ENCODE measurements at regions not wholly inside any gene's neighbourhood (a gene's known extent, or its start where the extent isn't known, plus 50 kb on each side); places are given as distances from the start of the nearest gene placed in this dataset.

DNA sequence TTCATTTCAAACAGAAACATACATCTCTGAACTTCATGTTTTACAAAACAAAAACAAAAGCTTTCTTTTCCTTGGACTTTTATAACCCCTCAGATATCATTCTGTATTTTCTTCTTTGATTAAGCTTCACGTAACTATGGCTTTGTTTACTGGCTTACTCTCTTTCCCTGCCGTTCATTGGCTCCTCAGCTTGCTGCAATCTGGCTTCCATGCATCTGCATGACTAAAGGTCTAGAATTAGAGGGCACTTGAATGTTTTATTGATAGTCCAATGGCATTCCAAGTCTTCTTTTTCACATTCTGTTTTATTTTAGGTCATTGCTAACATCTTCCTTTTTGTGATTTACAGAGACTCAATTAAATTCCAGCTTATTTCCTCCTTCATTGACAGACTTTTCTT is 487.6 kb downstream of the GRXCR1 start:
- Histone ChIP-seq H3K27ac (ENCODE audit: low read length) (no peak overlapping the region), H3K9me3 (ENCODE audit: insufficient read depth, low read depth, low read length) (no peaks in the 10 kb centered on the region), H3K4me3 (ENCODE audit: low read length) (no peak overlapping the region)

DNA sequence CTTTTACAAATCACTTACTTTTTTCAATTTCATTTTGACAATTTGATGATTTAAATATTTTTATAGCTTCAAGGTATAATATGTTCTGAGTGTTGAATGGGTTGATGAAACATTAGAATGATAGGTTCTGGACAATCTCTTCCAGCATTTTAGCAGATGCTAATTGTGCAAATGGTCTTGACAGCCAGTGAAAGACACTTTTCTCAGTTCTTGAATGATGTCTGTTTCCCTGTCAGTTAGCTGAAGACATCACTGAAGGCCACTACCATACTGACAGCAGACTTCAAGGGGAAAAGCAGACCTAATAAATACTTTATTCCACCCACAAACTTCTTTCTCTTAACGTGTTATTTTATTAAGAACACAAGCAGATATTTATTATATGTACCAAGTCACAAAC is 498.6 kb downstream of the GRXCR1 start:
- H3K27ac ChIP-seq (ENCODE audit: low read length), result no peak overlapping the region
- no peak overlapping the region for H3K4me3 ChIP-seq (ENCODE audit: low read length)
- no peak overlapping the region for H3K9ac ChIP-seq (ENCODE audit: low read depth, low read length)

More for the DNA sequence above, 487.6 kb downstream of the GRXCR1 start:
- Histone ChIP-seq H3K36me3 (ENCODE audit: insufficient read depth, low read depth, low read length) (no peaks in the 10 kb centered on the region), H3K4me1 (ENCODE audit: insufficient read depth, low read length) (no peaks in the 10 kb centered on the region; the same call in 1 of the 2 replicates), H3K27me3 (ENCODE audit: insufficient read depth, low read length) (no peaks in the 10 kb centered on the region), H3K9ac (ENCODE audit: low read depth, low read length) (no peak overlapping the region)

DNA sequence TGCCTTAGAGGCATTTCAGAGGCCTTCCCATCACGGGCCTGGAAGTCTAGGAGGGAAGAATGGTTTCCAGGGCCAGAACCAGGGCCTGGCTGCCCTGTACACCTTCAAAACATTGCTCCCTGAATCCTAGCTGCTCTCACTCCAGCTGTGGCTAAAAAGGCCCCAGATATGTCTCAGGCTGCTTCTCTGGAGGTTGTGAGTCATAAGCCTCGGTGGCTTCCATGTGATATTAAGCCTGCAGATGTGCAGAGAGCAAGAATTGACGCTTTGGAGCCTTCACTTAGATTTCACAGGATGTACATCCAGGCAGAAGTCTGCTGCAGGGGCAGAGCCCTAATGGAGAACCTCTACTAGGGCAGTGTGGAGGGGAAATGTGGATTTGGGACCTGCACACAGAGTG is 502.5 kb downstream of the GRXCR1 start:
- H3K4me1 ChIP-seq (ENCODE audit: insufficient read depth, low read length), result no peaks in the 10 kb centered on the region
- H3K9me3 ChIP-seq (ENCODE audit: insufficient read depth, low read depth, low read length), result no peaks in the 10 kb centered on the region
- H3K27ac ChIP-seq (ENCODE audit: low read length), result no peak overlapping the region
- H3K4me3 ChIP-seq (ENCODE audit: low read length), result no peak overlapping the region
- H3K9ac ChIP-seq (ENCODE audit: low read depth, low read length), result no peak overlapping the region
- no peaks in the 10 kb centered on the region for H3K27me3 ChIP-seq (ENCODE audit: insufficient read depth, low read length)
- H3K36me3 ChIP-seq (ENCODE audit: insufficient read depth, low read depth, low read length), result no peaks in the 10 kb centered on the region

More for the DNA sequence above, 498.6 kb downstream of the GRXCR1 start:
- no peaks in the 10 kb centered on the region for H3K27me3 ChIP-seq (ENCODE audit: insufficient read depth, low read length)
- no peaks in the 10 kb centered on the region for H3K9me3 ChIP-seq (ENCODE audit: insufficient read depth, low read depth, low read length)
- no peaks in the 10 kb centered on the region for H3K4me1 ChIP-seq (ENCODE audit: insufficient read depth, low read length)
- H3K36me3 ChIP-seq (ENCODE audit: insufficient read depth, low read depth, low read length), result no peaks in the 10 kb centered on the region

DNA sequence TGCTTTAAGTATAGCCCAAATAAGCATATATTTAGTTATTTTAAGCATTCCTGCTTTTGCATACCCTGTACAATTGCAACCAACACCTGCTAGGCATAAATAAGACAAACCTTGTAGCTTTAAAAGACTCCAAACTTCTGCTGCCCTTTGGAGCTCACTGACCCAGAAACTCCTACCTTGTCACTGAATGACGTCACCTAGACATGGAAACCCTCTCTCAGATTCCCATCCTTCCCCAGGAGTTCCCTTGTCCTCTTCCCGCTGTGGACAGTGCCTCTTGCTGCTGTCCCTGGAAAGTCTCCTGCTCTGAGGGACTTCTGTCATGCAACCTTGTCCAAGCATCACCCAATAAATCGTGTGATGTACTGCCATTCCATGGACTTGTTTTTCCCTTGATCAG is 507.2 kb downstream of the GRXCR1 start:
- Histone ChIP-seq H3K27me3 (ENCODE audit: insufficient read depth, low read length) (no peaks in the 10 kb centered on the region), H3K27ac (ENCODE audit: low read length) (no peak overlapping the region), H3K4me3 (ENCODE audit: low read length) (no peak overlapping the region), H3K4me1 (ENCODE audit: insufficient read depth, low read length) (no peaks in the 10 kb centered on the region), H3K36me3 (ENCODE audit: insufficient read depth, low read depth, low read length) (no peaks in the 10 kb centered on the region), H3K9me3 (ENCODE audit: insufficient read depth, low read depth, low read length) (no peaks in the 10 kb centered on the region), H3K9ac (ENCODE audit: low read depth, low read length) (no peak overlapping the region)

DNA sequence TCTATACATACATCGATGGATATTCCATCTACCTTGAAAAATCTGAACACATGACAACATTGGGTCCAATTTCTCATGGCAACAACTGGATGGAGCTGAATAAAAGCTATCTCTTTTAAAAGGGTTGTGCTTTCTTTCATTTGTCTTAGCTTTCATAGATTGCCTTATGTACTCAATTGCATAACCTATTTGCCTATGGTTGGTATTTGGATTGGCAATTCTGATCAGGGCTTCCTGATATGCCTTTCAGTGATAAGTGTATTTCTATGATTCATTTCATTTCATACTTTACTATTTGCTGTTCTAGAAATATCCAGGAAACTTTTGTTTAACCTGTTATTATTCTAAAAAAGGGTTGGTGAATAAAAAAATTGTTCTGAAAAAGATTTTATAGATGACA is 509.9 kb downstream of the GRXCR1 start:
- no peak overlapping the region for H3K4me3 ChIP-seq (ENCODE audit: low read length)
- H3K9me3 ChIP-seq (ENCODE audit: insufficient read depth, low read depth, low read length), result peaks cover 14% of the 10 kb centered on the region
- H3K27me3 ChIP-seq (ENCODE audit: insufficient read depth, low read length), result no peaks in the 10 kb centered on the region
- no peak overlapping the region for H3K27ac ChIP-seq (ENCODE audit: low read length)
- H3K4me1 ChIP-seq (ENCODE audit: insufficient read depth, low read length), result no peaks in the 10 kb centered on the region
- H3K36me3 ChIP-seq (ENCODE audit: insufficient read depth, low read depth, low read length), result no peaks in the 10 kb centered on the region
- H3K9ac ChIP-seq (ENCODE audit: low read depth, low read length), result no peak overlapping the region

DNA sequence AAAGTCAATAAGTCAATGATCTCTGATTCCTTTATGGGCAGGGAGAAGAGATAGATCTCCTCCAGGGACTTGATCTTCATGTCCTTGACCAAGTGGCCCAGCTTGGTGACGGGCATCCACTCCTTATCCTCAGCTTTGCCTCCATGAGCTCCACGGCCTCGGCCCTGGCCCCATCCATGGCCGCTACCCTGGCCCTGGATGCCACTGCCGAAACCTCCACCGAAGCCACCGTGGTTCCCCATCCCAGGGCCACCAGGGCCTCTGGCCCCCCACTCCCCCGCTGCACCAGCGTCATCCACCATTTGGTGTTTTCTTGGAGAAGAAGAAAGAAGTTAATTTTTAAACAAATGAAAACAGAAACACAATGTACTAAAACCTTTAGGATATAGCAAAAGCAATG is 518.1 kb downstream of the GRXCR1 start:
- H3K27ac ChIP-seq (ENCODE audit: low read length), result no peak overlapping the region
- no peaks in the 10 kb centered on the region for H3K4me1 ChIP-seq (ENCODE audit: insufficient read depth, low read length)
- no peaks in the 10 kb centered on the region for H3K36me3 ChIP-seq (ENCODE audit: insufficient read depth, low read depth, low read length)
- H3K9me3 ChIP-seq (ENCODE audit: insufficient read depth, low read depth, low read length), result peaks cover 25% of the 10 kb centered on the region
- no peaks in the 10 kb centered on the region for H3K27me3 ChIP-seq (ENCODE audit: insufficient read depth, low read length)
- no peak overlapping the region for H3K4me3 ChIP-seq (ENCODE audit: low read length)
- H3K9ac ChIP-seq (ENCODE audit: low read depth, low read length), result no peak overlapping the region

DNA sequence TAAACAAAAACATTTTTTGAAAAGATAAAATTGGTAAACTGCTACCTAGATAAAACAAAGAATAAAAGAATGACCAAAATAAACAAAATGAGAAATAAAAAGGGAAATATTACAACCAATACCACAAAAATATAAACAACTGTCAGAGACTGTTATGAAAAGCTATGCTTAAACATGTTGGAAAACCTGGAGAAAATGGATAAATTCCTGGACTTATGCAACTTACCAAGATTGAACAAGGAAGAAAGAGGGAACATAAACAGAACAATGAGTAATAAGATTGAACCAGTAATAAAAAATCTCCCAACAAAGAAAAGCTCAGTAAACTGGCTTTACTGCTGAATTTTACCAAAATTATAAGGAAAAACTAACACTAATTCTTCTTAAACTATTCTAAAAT is 518.7 kb downstream of the GRXCR1 start:
- Histone ChIP-seq H3K27me3 (ENCODE audit: insufficient read depth, low read length) (no peaks in the 10 kb centered on the region), H3K4me3 (ENCODE audit: low read length) (no peak overlapping the region), H3K36me3 (ENCODE audit: insufficient read depth, low read depth, low read length) (no peaks in the 10 kb centered on the region), H3K9me3 (ENCODE audit: insufficient read depth, low read depth, low read length) (peaks cover 22% of the 10 kb centered on the region), H3K27ac (ENCODE audit: low read length) (no peak overlapping the region), H3K4me1 (ENCODE audit: insufficient read depth, low read length) (no peaks in the 10 kb centered on the region), H3K9ac (ENCODE audit: low read depth, low read length) (no peak overlapping the region)

DNA sequence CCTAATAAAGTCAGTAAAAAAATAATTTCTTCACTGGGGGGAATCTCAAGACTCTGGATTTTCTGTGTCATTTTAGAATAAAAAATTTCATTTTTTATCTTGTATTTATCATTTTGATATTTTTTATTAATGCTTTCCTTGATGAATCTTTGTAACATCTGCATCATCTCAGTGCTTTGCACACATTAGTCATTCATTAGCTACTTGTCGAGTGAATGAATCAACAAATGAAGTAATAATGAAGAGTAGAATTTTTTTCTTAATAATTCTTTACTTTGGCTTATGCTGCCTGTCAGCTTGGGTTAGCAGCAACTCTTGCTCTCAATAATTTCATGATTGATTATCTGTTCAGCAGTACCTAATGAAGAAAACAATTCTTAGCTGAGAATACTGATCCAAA is 530.8 kb downstream of the GRXCR1 start:
- Histone ChIP-seq H3K27me3 (ENCODE audit: insufficient read depth, low read length) (no peaks in the 10 kb centered on the region), H3K4me1 (ENCODE audit: insufficient read depth, low read length) (no peaks in the 10 kb centered on the region), H3K9ac (ENCODE audit: low read depth, low read length) (no peak overlapping the region), H3K4me3 (ENCODE audit: low read length) (no peak overlapping the region), H3K36me3 (ENCODE audit: insufficient read depth, low read depth, low read length) (no peaks in the 10 kb centered on the region), H3K9me3 (ENCODE audit: insufficient read depth, low read depth, low read length) (0 out of 2 replicates have a peak, but pooled peaks cover under 1% of the 10 kb centered on the region), H3K27ac (ENCODE audit: low read length) (no peak overlapping the region)

DNA sequence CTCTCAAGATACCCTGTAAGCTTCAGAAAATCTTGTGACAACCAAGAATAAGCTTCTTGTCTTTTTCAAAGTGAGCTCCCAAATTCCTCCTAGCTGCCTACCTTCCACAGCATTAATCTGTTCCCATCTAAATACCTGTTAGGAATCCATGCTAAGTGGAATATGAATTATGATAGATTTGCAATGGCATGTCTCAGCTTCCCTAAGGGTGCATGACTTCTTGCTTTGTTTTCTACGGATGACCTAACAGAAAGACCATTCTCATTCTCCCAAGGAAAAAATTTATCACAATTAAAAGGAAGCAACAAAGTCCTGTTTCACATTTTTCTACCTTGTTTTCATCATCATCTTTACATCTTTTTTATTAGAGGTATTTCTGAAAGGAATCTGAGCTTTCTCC is 532.7 kb downstream of the GRXCR1 start:
- no peaks in the 10 kb centered on the region for H3K4me1 ChIP-seq (ENCODE audit: insufficient read depth, low read length)
- H3K36me3 ChIP-seq (ENCODE audit: insufficient read depth, low read depth, low read length), result no peaks in the 10 kb centered on the region
- no peak overlapping the region for H3K27ac ChIP-seq (ENCODE audit: low read length)
- no peaks in the 10 kb centered on the region for H3K27me3 ChIP-seq (ENCODE audit: insufficient read depth, low read length)
- no peak overlapping the region for H3K4me3 ChIP-seq (ENCODE audit: low read length)
- no peaks in the 10 kb centered on the region for H3K9me3 ChIP-seq (ENCODE audit: insufficient read depth, low read depth, low read length)
- no peak overlapping the region for H3K9ac ChIP-seq (ENCODE audit: low read depth, low read length)

DNA sequence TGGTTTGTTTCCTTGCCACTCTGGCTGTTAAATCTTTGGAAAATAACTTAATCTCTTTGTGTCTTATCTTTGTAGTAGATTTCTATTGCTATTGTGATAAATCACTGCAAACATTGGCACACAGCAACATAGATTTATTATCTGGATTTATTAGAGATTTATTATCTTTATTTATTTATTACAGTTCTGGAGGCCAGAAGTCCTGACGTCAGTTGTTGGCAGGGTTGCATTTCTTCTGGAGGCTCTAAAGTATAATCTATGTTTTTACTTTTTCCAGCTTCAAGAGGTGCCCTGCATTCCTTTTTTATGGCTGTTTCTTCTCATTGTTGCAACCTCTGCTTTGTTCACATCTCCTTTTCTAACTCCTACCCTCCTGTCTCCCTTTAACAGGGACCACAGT is 542.8 kb downstream of the GRXCR1 start:
- Histone ChIP-seq H3K27ac (ENCODE audit: low read length) (no peak overlapping the region), H3K4me1 (ENCODE audit: insufficient read depth, low read length) (no peaks in the 10 kb centered on the region), H3K9me3 (ENCODE audit: insufficient read depth, low read depth, low read length) (peaks cover 22% of the 10 kb centered on the region; the same call in 1 of the 2 replicates), H3K9ac (ENCODE audit: low read depth, low read length) (no peak overlapping the region), H3K27me3 (ENCODE audit: insufficient read depth, low read length) (no peaks in the 10 kb centered on the region), H3K36me3 (ENCODE audit: insufficient read depth, low read depth, low read length) (no peaks in the 10 kb centered on the region), H3K4me3 (ENCODE audit: low read length) (no peak overlapping the region)

DNA sequence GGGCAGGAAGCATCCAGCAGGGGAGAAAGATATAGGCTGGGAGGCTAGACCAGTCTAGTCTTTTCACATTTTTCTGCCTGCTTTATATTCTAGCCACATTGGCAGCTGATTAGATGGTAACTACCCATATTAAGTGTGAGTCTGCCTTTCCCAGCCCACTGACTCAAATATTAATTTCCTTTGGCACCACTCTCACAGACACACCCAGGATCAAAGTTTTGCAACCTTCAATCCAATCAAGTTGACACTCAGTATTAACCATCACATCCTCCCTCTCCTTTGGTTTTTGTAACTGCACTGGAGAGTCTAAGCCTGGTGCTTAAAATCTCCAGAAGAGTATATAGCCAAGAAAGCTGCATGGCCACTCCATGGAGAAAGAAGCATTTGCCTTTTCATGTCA is 560.4 kb downstream of the GRXCR1 start:
- Histone ChIP-seq H3K9me3 (ENCODE audit: insufficient read depth, low read depth, low read length) (no peaks in the 10 kb centered on the region), H3K27ac (ENCODE audit: low read length) (no peak overlapping the region), H3K36me3 (ENCODE audit: insufficient read depth, low read depth, low read length) (no peaks in the 10 kb centered on the region), H3K4me3 (ENCODE audit: low read length) (no peak overlapping the region), H3K9ac (ENCODE audit: low read depth, low read length) (no peak overlapping the region), H3K27me3 (ENCODE audit: insufficient read depth, low read length) (no peaks in the 10 kb centered on the region), H3K4me1 (ENCODE audit: insufficient read depth, low read length) (no peaks in the 10 kb centered on the region)

DNA sequence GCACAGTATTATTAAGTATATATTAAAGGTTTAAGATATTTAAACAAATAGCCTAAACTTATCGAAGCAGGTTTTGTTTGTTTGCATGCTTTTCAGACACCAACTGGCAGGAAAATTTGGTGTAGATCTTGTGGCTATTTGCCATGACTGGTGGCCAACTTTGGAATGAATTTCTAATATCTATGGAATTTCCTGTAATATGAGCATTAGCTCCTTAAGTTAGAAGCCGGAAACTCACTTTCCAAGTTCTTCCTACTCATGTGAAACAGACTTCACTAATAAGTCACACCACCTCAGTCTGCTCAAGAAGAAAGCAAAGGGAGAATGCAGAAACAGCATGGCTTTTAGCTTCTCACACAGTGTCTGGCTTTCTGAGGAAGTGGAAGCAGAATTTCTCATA is 563.9 kb downstream of the GRXCR1 start:
- no peak overlapping the region for H3K27ac ChIP-seq (ENCODE audit: low read length)

DNA sequence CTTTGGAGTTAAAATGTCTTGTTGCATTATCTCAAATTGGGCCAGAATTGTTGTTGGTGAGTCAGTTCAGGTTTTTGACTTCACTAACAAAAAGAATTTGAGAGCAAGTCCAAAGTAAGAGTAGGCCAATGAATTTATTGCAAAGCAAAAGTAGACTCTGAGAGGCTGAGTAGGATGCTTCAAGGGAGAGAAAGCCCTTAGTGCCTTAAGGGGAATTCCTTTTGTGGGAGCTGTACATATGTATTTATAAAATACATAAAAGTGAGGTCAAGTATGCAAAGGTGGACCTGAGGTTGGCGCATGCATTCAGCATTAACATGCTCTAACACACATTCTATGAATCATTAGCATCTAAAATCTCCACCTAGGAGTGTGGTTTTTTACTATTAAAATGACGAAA is 565.4 kb downstream of the GRXCR1 start:
- H3K27me3 ChIP-seq (ENCODE audit: insufficient read depth, low read length), result no peaks in the 10 kb centered on the region
- no peaks in the 10 kb centered on the region for H3K9me3 ChIP-seq (ENCODE audit: insufficient read depth, low read depth, low read length)
- no peak overlapping the region for H3K9ac ChIP-seq (ENCODE audit: low read depth, low read length)
- H3K4me1 ChIP-seq (ENCODE audit: insufficient read depth, low read length), result peaks cover 4% of the 10 kb centered on the region; the same call in 1 of the 2 replicates
- H3K27ac ChIP-seq (ENCODE audit: low read length), result no peak overlapping the region
- no peaks in the 10 kb centered on the region for H3K36me3 ChIP-seq (ENCODE audit: insufficient read depth, low read depth, low read length)
- no peak overlapping the region for H3K4me3 ChIP-seq (ENCODE audit: low read length)

More for the DNA sequence above, 563.9 kb downstream of the GRXCR1 start:
- no peaks in the 10 kb centered on the region for H3K36me3 ChIP-seq (ENCODE audit: insufficient read depth, low read depth, low read length)
- peaks cover 4% of the 10 kb centered on the region; the same call in 1 of the 2 replicates for H3K4me1 ChIP-seq (ENCODE audit: insufficient read depth, low read length)
- H3K27me3 ChIP-seq (ENCODE audit: insufficient read depth, low read length), result no peaks in the 10 kb centered on the region
- no peak overlapping the region for H3K9ac ChIP-seq (ENCODE audit: low read depth, low read length)
- no peaks in the 10 kb centered on the region for H3K9me3 ChIP-seq (ENCODE audit: insufficient read depth, low read depth, low read length)
- H3K4me3 ChIP-seq (ENCODE audit: low read length), result no peak overlapping the region
